Bronchial epithelial cell (primary cell): ENCODE measurements at regions not wholly inside any gene's neighbourhood (a gene's known extent, or its start where the extent isn't known, plus 50 kb on each side); places are given as distances from the start of the nearest gene placed in this dataset.
A peak's percentile ranks its signal among the peaks of the same experiment; 100 is the strongest.

Experiments used
- DNase-seq: peaks from one replicate; pipeline ENCODE4 v3.0.0-alpha.2; 2010; ENCODE audit warnings: low read depth
- FAIRE-seq: peaks from 2 replicates; lab custom pipeline; 2011; peaks lifted over from hg19 to GRCh38; lab: Jason Lieb, UNC
- H3K27me3 ChIP-seq: 2 replicates; pipeline ENCODE4 v1.5.1; 2011; ENCODE audit warnings: low read length; ENCODE audit not compliant: control insufficient read depth, insufficient read depth
- H3K36me3 ChIP-seq: 2 replicates; pipeline ENCODE4 v1.5.1; 2011; ENCODE audit warnings: low read length; ENCODE audit not compliant: control insufficient read depth, insufficient read depth
- H3K4me3 ChIP-seq: 2 replicates; pipeline ENCODE4 v1.5.1; 2011; ENCODE audit warnings: mild to moderate bottlenecking, low read depth, low read length, control low read depth
- CTCF ChIP-seq: IDR thresholded peaks from 2 replicates; pipeline ENCODE4 v1.5.1; 2011; ENCODE audit warnings: mild to moderate bottlenecking, moderate library complexity, low read length, control low read depth, inconsistent platforms; ENCODE audit not compliant: insufficient read depth, severe bottlenecking

- no peak for DNase-seq
- Histone ChIP-seq H3K4me3 (no peak overlapping the region), H3K36me3 (no peaks in the 10 kb centered on the region), H3K27me3 (no peaks in the 10 kb centered on the region)
- TF ChIP-seq CTCF, result no peak
- no peak for FAIRE-seq
These were observed 754.3 kb downstream of the TLE4 start for GRCh38 chr9:80326105-80326504.

GRCh38 chr9:80320916-80321315 lies 749.2 kb downstream of the TLE4 start:
- FAIRE-seq (no peak), DNase-seq (peak; percentile 8)

GRCh38 chr9:80320480-80320879 lies 748.7 kb downstream of the TLE4 start:
- no peak for TF ChIP-seq CTCF
- DNase-seq, result no peak
- Histone ChIP-seq H3K27me3 (no peaks in the 10 kb centered on the region), H3K36me3 (no peaks in the 10 kb centered on the region), H3K4me3 (no peak overlapping the region)
- FAIRE-seq, result no peak

More at GRCh38 chr9:80320916-80321315, 749.2 kb downstream of the TLE4 start:
- TF ChIP-seq CTCF, result no peak
- Histone ChIP-seq H3K36me3 (no peaks in the 10 kb centered on the region), H3K27me3 (no peaks in the 10 kb centered on the region), H3K4me3 (no peak overlapping the region)

- H3K27me3 ChIP-seq, result no peaks in the 10 kb centered on the region
- DNase-seq, result no peak
- H3K4me3 ChIP-seq, result no peak overlapping the region
- no peak for FAIRE-seq
- H3K36me3 ChIP-seq, result no peaks in the 10 kb centered on the region
- TF ChIP-seq CTCF, result no peak
These were observed 733.4 kb downstream of the TLE4 start for GRCh38 chr9:80305136-80305535.

- TF ChIP-seq CTCF, result no peak
- Histone ChIP-seq H3K4me3 (no peak overlapping the region), H3K36me3 (no peaks in the 10 kb centered on the region), H3K27me3 (no peaks in the 10 kb centered on the region)
- no peak for FAIRE-seq
- DNase-seq, result no peak
These were observed 723.2 kb downstream of the TLE4 start for GRCh38 chr9:80294955-80295354.

GRCh38 chr9:80294318-80294717 lies 722.6 kb downstream of the TLE4 start:
- no peak for TF ChIP-seq CTCF
- DNase-seq (no peak), FAIRE-seq (no peak)
- Histone ChIP-seq H3K4me3 (no peak overlapping the region), H3K36me3 (no peaks in the 10 kb centered on the region), H3K27me3 (no peaks in the 10 kb centered on the region)
